ENCODE measurements at regions not wholly inside any gene's neighbourhood (a gene's known extent, or its start where the extent isn't known, plus 50 kb on each side); places are given as distances from the start of the nearest gene placed in this dataset.

GRCh38 chrX:10902001-10902400, 209.1 kb upstream of the HCCS start:
- Histone ChIP-seq H3K4me3 (ENCODE audit: low read depth, low read length) (no peak overlapping the region), H3K36me3 (ENCODE audit: control insufficient read depth, insufficient read depth, low read length) (no peaks in the 10 kb centered on the region), H3K27me3 (ENCODE audit: control insufficient read depth, insufficient read depth, low read length) (no peaks in the 10 kb centered on the region)
- FAIRE-seq: no peak
- DNase-seq (ENCODE audit: low read depth): peak; percentile 69
- TF ChIP-seq, protein P1, sequence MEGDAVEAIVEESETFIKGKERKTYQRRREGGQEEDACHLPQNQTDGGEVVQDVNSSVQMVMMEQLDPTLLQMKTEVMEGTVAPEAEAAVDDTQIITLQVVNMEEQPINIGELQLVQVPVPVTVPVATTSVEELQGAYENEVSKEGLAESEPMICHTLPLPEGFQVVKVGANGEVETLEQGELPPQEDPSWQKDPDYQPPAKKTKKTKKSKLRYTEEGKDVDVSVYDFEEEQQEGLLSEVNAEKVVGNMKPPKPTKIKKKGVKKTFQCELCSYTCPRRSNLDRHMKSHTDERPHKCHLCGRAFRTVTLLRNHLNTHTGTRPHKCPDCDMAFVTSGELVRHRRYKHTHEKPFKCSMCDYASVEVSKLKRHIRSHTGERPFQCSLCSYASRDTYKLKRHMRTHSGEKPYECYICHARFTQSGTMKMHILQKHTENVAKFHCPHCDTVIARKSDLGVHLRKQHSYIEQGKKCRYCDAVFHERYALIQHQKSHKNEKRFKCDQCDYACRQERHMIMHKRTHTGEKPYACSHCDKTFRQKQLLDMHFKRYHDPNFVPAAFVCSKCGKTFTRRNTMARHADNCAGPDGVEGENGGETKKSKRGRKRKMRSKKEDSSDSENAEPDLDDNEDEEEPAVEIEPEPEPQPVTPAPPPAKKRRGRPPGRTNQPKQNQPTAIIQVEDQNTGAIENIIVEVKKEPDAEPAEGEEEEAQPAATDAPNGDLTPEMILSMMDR (IDR thresholded peaks at IDR 0.05; ENCODE audit: insufficient read depth, low read length, severe bottlenecking): no peak

DNA sequence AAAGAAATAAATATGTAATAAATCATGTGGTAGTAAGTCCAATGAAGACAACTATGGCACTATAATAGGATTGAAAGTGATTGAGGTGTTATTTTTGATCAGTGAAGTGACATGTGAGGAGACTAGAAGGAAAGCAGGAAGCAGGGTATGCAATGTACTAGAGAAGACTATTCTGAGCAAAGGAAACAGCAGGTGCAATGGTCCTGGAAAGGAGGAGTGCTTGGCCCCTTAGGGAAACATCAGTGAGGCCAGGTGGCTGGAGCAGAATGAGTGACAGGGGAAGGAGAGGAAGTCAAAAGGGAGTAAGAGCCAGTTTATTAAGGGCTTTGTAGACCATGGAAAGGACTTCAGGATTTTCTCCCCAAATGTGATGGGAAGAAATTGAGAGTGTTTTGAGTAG, 207.6 kb upstream of the HCCS start:
- no peaks in the 10 kb centered on the region for H3K36me3 ChIP-seq (ENCODE audit: control insufficient read depth, insufficient read depth, low read length)
- TF ChIP-seq, protein P1 (IDR thresholded peaks at IDR 0.05; ENCODE audit: insufficient read depth, low read length, severe bottlenecking): no peak
- no peaks in the 10 kb centered on the region for H3K27me3 ChIP-seq (ENCODE audit: control insufficient read depth, insufficient read depth, low read length)
- DNase-seq (ENCODE audit: low read depth) (no peak), FAIRE-seq (no peak)
- no peak overlapping the region for H3K4me3 ChIP-seq (ENCODE audit: low read depth, low read length)

GRCh38 chrX:10904220-10904619, 206.9 kb upstream of the HCCS start:
- FAIRE-seq: no peak

GRCh38 chrX:10906866-10907265, 204.3 kb upstream of the HCCS start:
- no peak for FAIRE-seq
- TF ChIP-seq, protein P1 (IDR thresholded peaks at IDR 0.05; ENCODE audit: insufficient read depth, low read length, severe bottlenecking): no peak
- Histone ChIP-seq H3K36me3 (ENCODE audit: control insufficient read depth, insufficient read depth, low read length) (no peaks in the 10 kb centered on the region), H3K4me3 (ENCODE audit: low read depth, low read length) (no peak overlapping the region), H3K27me3 (ENCODE audit: control insufficient read depth, insufficient read depth, low read length) (no peaks in the 10 kb centered on the region)
- DNase-seq (ENCODE audit: low read depth): no peak

More at GRCh38 chrX:10904220-10904619, 206.9 kb upstream of the HCCS start:
- Histone ChIP-seq H3K27me3 (ENCODE audit: control insufficient read depth, insufficient read depth, low read length) (no peaks in the 10 kb centered on the region), H3K4me3 (ENCODE audit: low read depth, low read length) (no peak overlapping the region), H3K36me3 (ENCODE audit: control insufficient read depth, insufficient read depth, low read length) (no peaks in the 10 kb centered on the region)
- peak; percentile 4 for DNase-seq (ENCODE audit: low read depth)
- TF ChIP-seq, protein P1 (IDR thresholded peaks at IDR 0.05; ENCODE audit: insufficient read depth, low read length, severe bottlenecking): no peak

GRCh38 chrX:10922159-10922558, 189.0 kb upstream of the HCCS start:
- TF ChIP-seq, protein P1 (IDR thresholded peaks at IDR 0.05; ENCODE audit: insufficient read depth, low read length, severe bottlenecking): no peak
- no peak for FAIRE-seq
- Histone ChIP-seq H3K4me3 (ENCODE audit: low read depth, low read length) (no peak overlapping the region), H3K36me3 (ENCODE audit: control insufficient read depth, insufficient read depth, low read length) (no peaks in the 10 kb centered on the region), H3K27me3 (ENCODE audit: control insufficient read depth, insufficient read depth, low read length) (no peaks in the 10 kb centered on the region)
- DNase-seq (ENCODE audit: low read depth): peak; percentile 80

GRCh38 chrX:10922835-10923234, 188.3 kb upstream of the HCCS start:
- FAIRE-seq (no peak), DNase-seq (ENCODE audit: low read depth) (no peak)
- H3K36me3 ChIP-seq (ENCODE audit: control insufficient read depth, insufficient read depth, low read length): no peaks in the 10 kb centered on the region
- H3K27me3 ChIP-seq (ENCODE audit: control insufficient read depth, insufficient read depth, low read length): no peaks in the 10 kb centered on the region
- H3K4me3 ChIP-seq (ENCODE audit: low read depth, low read length): no peak overlapping the region
- TF ChIP-seq, protein P1 (IDR thresholded peaks at IDR 0.05; ENCODE audit: insufficient read depth, low read length, severe bottlenecking): no peak

Measured in bronchial epithelial cell (primary cell).